ENCODE measurements at regions not wholly inside any gene's neighbourhood (a gene's known extent, or its start where the extent isn't known, plus 50 kb on each side); places are given as distances from the start of the nearest gene placed in this dataset.

DNA sequence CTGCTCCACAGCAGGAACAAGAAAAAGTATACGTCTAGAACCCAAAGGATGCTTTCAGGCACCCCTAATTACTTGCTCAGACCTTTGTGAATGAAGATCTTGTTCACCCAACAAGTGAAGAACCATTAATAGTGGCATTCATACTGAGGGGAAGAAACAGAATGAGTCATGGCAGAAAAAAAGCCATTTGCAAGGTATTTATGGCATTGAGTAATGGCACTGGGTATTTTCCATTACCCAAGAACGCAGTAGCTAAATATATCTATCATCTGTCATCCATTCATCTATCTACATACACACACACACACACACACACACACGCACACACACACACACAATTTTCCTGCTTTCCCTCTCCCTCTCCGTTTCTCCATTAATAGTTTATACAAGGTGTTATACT, 56.4 kb upstream of the XIRP2 start:
- H3K27ac Mint-ChIP-seq = no peak overlapping the region
- no peaks in the 10 kb centered on the region for H3K36me3 Mint-ChIP-seq
- CTCF ChIA-PET = no interaction called here
- no peak overlapping the region for H3K4me3 Mint-ChIP-seq
- no peak for DNase-seq
- H3K27me3 Mint-ChIP-seq = no peaks in the 10 kb centered on the region
- intact Hi-C loops (cut with micrococcal nuclease) = no loop called here
- no peaks in the 10 kb centered on the region for H3K4me1 Mint-ChIP-seq (ENCODE audit: low read depth)
- POLR2A ChIA-PET = no interaction called here
- H3K9me3 Mint-ChIP-seq = no peaks in the 10 kb centered on the region

DNA sequence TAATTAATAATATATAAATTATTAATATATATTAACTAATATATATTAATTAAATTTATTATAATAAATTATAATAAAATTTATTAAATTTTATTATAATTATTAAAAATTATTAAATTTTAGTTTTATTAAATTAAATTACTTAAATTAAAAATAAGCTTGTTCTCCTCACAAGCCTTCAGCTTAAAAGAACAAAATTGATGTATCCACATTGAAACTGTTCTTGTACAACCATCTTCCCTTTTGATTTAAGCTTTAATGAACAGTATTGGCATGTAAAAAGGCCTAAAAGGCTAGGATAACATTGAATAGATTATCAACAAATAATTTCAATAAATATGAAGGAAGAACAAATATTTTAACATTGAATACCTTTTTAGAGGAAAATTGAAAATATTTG, 62.4 kb upstream of the XIRP2 start:
- no peaks in the 10 kb centered on the region for H3K36me3 Mint-ChIP-seq
- H3K4me3 Mint-ChIP-seq = no peak overlapping the region
- CTCF ChIA-PET = no interaction called here
- POLR2A ChIA-PET = no interaction called here
- no peaks in the 10 kb centered on the region for H3K27me3 Mint-ChIP-seq
- H3K4me1 Mint-ChIP-seq (ENCODE audit: low read depth) = no peaks in the 10 kb centered on the region
- intact Hi-C loops (cut with micrococcal nuclease) = loop anchor here (5.0 kb wide), 1 partner anchor 129 kb away; no protein-coding TSS in a partner anchor
- no peaks in the 10 kb centered on the region for H3K9me3 Mint-ChIP-seq
- no peak overlapping the region for H3K27ac Mint-ChIP-seq
- DNase-seq = no peak

DNA sequence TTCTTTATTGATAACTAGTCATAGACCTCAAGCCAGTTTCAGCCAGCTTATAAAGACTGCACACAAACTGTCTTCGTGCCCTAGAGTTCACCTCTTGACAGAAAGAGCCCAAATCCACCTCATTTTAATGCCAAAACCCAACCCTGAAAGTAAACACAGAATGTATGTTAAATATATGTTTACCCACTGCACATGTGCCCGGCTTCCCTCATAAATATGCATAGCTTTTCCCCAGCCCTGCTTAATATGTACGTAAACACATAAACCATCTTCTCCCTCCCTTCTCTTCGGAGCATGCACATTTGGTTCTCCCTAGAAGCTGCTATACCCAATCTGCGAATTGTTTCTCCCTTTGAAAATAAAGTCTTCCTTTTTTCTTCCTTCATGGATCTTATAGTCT, 73.9 kb upstream of the XIRP2 start:
- ChIA-PET POLR2A (no interaction called here), CTCF (no interaction called here)
- Mint-ChIP-seq H3K4me1 (ENCODE audit: low read depth) (no peaks in the 10 kb centered on the region), H3K4me3 (no peak overlapping the region), H3K36me3 (no peaks in the 10 kb centered on the region), H3K27ac (no peak overlapping the region), H3K9me3 (peaks cover 8% of the 10 kb centered on the region), H3K27me3 (no peaks in the 10 kb centered on the region)
- intact Hi-C loops (cut with micrococcal nuclease) = no loop called here
- DNase-seq = no peak

GRCh38 chr2:166812166-166812891, 76.0 kb upstream of the XIRP2 start:
- Mint-ChIP-seq H3K4me3 (no peak overlapping the region), H3K4me1 (ENCODE audit: low read depth) (no peaks in the 10 kb centered on the region), H3K27ac (no peak overlapping the region), H3K27me3 (no peaks in the 10 kb centered on the region), H3K9me3 (peaks cover 8% of the 10 kb centered on the region), H3K36me3 (no peaks in the 10 kb centered on the region)
- ChIA-PET POLR2A (no interaction called here), CTCF (no interaction called here)
- intact Hi-C loops (cut with micrococcal nuclease) = no loop called here
- no peak for DNase-seq

DNA sequence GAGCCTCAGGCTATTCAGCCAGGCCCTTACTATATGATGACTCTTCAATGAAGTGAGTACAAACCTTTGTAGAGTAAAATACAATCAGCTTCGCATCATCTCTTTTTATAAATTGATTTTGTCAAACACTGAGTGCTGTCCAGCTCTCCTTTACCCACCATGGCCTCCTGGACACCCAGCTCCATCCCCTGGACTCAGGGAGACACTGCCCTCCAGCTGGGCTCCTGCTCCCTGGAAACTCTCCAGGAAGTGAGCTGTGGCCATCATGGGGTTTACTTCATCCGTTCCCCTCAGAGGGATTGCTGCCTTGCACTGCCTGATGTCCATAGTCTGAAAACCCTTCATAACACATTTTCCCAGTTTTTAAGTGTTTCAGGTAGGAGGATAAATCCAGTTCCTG, 82.5 kb upstream of the XIRP2 start:
- no peak overlapping the region for H3K27ac Mint-ChIP-seq
- intact Hi-C loops (cut with micrococcal nuclease) = no loop called here
- no peak overlapping the region for H3K4me3 Mint-ChIP-seq
- H3K4me1 Mint-ChIP-seq (ENCODE audit: low read depth) = peaks cover 15% of the 10 kb centered on the region
- ChIA-PET POLR2A (no interaction called here), CTCF (no interaction called here)
- no peak for DNase-seq
- H3K27me3 Mint-ChIP-seq = no peaks in the 10 kb centered on the region
- no peaks in the 10 kb centered on the region for H3K36me3 Mint-ChIP-seq
- H3K9me3 Mint-ChIP-seq = peaks cover 1% of the 10 kb centered on the region

DNA sequence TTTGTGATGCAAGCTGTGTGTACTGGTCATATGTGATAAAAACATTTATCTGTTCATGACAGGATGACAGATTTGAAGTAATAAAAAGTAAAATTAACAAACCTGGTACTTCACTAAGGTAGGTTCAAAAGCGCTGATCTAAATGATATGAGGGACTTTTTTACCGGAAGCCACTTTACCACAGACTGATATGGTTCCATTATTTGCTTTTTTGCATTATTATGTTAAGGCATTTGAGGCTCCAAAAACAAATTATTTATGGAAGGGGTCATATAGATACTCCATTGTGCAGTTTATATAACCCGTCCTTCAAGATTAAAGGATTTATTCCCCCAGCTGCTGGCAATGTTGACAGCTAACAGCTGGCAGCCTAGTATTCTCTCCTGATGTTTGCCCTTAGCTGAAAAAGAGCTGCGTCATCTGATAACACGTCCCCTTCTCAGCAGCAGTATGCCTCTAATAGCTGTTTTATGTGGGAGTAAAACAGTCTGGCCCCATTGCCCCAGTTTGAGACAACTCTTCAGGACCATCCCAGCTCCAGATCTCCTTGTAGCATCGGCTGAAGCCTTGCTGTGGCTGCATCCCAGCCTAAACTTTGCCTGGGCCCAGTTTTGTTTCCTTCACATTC, 84.8 kb upstream of the XIRP2 start:
- ChIA-PET CTCF (no interaction called here), POLR2A (no interaction called here)
- Mint-ChIP-seq H3K36me3 (no peaks in the 10 kb centered on the region), H3K4me1 (ENCODE audit: low read depth) (peaks cover 15% of the 10 kb centered on the region), H3K4me3 (no peak overlapping the region), H3K27ac (no peak overlapping the region), H3K27me3 (no peaks in the 10 kb centered on the region), H3K9me3 (peaks cover 1% of the 10 kb centered on the region)
- no peak for DNase-seq
- intact Hi-C loops (cut with micrococcal nuclease) = no loop called here

- POLR2A ChIA-PET = no interaction called here
- Mint-ChIP-seq H3K27ac (no peak overlapping the region), H3K27me3 (no peaks in the 10 kb centered on the region), H3K4me1 (ENCODE audit: low read depth) (peaks cover 15% of the 10 kb centered on the region), H3K36me3 (no peaks in the 10 kb centered on the region), H3K4me3 (no peak overlapping the region), H3K9me3 (peaks cover 1% of the 10 kb centered on the region)
- CTCF ChIA-PET = no interaction called here
- no peak for DNase-seq
- intact Hi-C loops (cut with micrococcal nuclease) = no loop called here
Measured at GRCh38 chr2:166802475-166802874, 85.8 kb upstream of the XIRP2 start.

GRCh38 chr2:166792808-166793207, 95.5 kb upstream of the XIRP2 start:
- POLR2A ChIA-PET = no interaction called here
- no peak overlapping the region for H3K27ac Mint-ChIP-seq
- peaks cover 2% of the 10 kb centered on the region for H3K4me1 Mint-ChIP-seq (ENCODE audit: low read depth)
- peaks cover 13% of the 10 kb centered on the region for H3K9me3 Mint-ChIP-seq
- DNase-seq = no peak
- H3K27me3 Mint-ChIP-seq = no peaks in the 10 kb centered on the region
- no peaks in the 10 kb centered on the region for H3K36me3 Mint-ChIP-seq
- intact Hi-C loops (cut with micrococcal nuclease) = no loop called here
- no peak overlapping the region for H3K4me3 Mint-ChIP-seq
- CTCF ChIA-PET = interaction anchor here (0.6 kb wide), 1 partner anchor 46 kb away, joined by 3 read pairs; no protein-coding TSS in a partner anchor

DNA sequence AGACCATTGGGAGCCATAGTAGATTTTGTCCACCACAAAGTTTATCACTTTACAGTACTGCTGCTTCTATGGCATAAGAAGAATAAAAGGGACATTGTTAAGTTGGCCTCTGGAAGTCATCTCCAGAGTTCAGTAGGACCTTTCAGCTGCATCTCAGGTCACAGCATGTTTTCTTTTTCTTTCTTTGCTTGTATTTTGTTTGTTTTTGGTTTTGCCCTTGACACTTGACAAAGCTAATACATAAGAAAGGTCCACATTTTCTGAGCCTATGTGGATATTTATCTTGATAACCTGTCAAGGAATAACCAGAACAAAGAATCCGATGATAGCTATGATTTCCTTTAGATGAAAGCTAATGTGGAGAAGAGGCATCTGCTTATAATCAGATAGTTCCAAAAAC, 101.6 kb upstream of the XIRP2 start:
- Mint-ChIP-seq H3K9me3 (peaks cover 3% of the 10 kb centered on the region), H3K36me3 (no peaks in the 10 kb centered on the region), H3K4me3 (no peak overlapping the region), H3K4me1 (ENCODE audit: low read depth) (no peaks in the 10 kb centered on the region), H3K27me3 (no peaks in the 10 kb centered on the region), H3K27ac (no peak overlapping the region)
- intact Hi-C loops (cut with micrococcal nuclease) = no loop called here
- ChIA-PET POLR2A (no interaction called here), CTCF (no interaction called here)
- no peak for DNase-seq

DNA sequence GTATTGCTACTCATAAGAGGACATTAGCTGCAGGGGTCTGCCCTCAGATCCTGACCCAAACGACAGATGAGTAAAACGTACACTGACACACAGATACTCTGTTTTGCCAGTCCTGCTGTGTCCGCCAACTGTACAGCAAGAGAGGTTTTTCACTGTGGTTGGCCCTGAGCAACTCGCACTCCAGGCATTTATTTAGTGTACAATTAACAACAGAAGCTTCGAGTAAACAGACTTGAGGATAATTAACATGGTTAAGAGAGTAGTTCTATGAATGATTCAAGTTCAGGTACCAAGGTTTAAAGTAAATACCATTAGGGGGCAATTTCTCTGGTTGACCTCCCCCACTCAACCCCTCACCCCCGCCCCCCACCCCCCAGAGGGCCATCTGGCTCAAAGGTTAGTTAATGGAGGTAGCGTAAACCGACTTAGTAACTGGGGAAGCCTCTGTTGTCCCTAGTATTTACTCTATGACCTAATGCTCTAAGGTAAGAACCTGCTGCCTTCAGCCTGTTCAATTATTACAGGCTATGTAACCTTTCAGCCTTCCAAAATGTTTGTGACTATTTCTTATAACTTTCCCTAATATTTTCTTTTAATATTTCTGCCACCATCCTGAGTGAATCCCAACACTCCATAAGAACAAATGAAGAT, 103.9 kb upstream of the XIRP2 start:
- POLR2A ChIA-PET = no interaction called here
- Mint-ChIP-seq H3K36me3 (no peaks in the 10 kb centered on the region), H3K27ac (no peak overlapping the region), H3K9me3 (no peaks in the 10 kb centered on the region), H3K4me1 (ENCODE audit: low read depth) (no peaks in the 10 kb centered on the region), H3K4me3 (no peak overlapping the region), H3K27me3 (no peaks in the 10 kb centered on the region)
- intact Hi-C loops (cut with micrococcal nuclease) = no loop called here
- CTCF ChIA-PET = no interaction called here
- no peak for DNase-seq

GRCh38 chr2:166775176-166775575, 113.1 kb upstream of the XIRP2 start:
- ChIA-PET POLR2A (no interaction called here), CTCF (no interaction called here)
- DNase-seq = no peak
- Mint-ChIP-seq H3K27ac (no peak overlapping the region), H3K4me1 (ENCODE audit: low read depth) (no peaks in the 10 kb centered on the region), H3K36me3 (no peaks in the 10 kb centered on the region), H3K4me3 (no peak overlapping the region), H3K9me3 (peaks cover 2% of the 10 kb centered on the region), H3K27me3 (no peaks in the 10 kb centered on the region)
- intact Hi-C loops (cut with micrococcal nuclease) = no loop called here

DNA sequence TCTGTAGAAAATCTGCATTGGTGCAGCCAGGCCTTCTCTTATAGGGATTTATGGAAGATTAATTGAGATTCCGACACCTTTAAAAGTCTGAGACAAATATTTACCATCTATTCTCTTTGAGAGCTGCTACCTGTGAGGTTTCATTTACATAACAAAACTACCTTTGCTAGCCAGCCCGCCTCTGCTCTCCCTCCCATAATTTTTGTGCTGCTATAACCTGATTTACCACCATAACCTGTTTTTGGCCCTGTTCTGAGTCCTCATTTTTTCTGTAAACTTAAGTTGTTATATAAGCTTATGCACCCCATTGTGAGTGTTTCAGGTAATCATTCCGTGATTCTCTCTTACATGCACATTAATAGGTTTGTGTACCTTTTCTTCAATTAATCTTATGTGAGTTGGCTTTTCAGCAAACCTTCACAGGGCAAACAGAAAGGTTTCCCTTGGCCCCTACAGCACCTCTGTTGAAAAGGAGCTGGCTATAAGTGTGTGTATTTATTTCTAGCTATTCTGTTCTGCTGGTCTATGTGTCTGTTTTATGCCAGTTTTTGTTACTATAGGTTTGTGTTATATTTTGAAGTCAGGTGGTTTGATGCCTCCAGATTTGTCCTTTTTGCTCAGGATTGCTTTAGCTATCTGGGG, 114.9 kb upstream of the XIRP2 start:
- intact Hi-C loops (cut with micrococcal nuclease) = no loop called here
- ChIA-PET POLR2A (no interaction called here), CTCF (no interaction called here)
- Mint-ChIP-seq H3K36me3 (no peaks in the 10 kb centered on the region), H3K4me3 (no peak overlapping the region), H3K27ac (no peak overlapping the region), H3K9me3 (peaks cover 12% of the 10 kb centered on the region), H3K4me1 (ENCODE audit: low read depth) (no peaks in the 10 kb centered on the region), H3K27me3 (no peaks in the 10 kb centered on the region)
- no peak for DNase-seq
